22Rv1 (cell line): ENCODE measurements at regions not wholly inside any gene's neighbourhood (a gene's known extent, or its start where the extent isn't known, plus 50 kb on each side); places are given as distances from the start of the nearest gene placed in this dataset.
"Not testable (repeated sequence)": the region's sequence is repeated elsewhere in the genome, so short reads cannot be mapped to it uniquely, and the experiment has no call there.

Source experiments
- H3K27ac ChIP-seq: fragments of 450-650 bp; 2 replicates; pipeline ENCODE4 v1.5.1; 2017
- CTCF ChIP-seq: fragments of 450-650 bp; IDR thresholded peaks from 2 replicates; pipeline ENCODE4 v1.5.1; 2017; ENCODE audit warnings: mild to moderate bottlenecking
- ZFX ChIP-seq: fragments of 450-650 bp; IDR thresholded peaks from 2 replicates; pipeline ENCODE4 v1.6.1; 2017; ENCODE audit warnings: antibody characterized with exemption, borderline replicate concordance

GRCh38 chr10:109327266-109327665, 596.0 kb downstream of the XPNPEP1 start:
- no peak overlapping the region for H3K27ac ChIP-seq
- TF ChIP-seq CTCF, result no peak
- TF ChIP-seq ZFX, result no peak

- TF ChIP-seq ZFX (no peak), CTCF (no peak)
Observed at GRCh38 chr10:109324721-109325120, 598.6 kb downstream of the XPNPEP1 start.

GRCh38 chr10:109317746-109318366, 605.5 kb downstream of the XPNPEP1 start:
- no peak overlapping the region for H3K27ac ChIP-seq

More at GRCh38 chr10:109324721-109325120, 598.6 kb downstream of the XPNPEP1 start:
- no peak overlapping the region for H3K27ac ChIP-seq

GRCh38 chr10:109314016-109314415, 609.3 kb downstream of the XPNPEP1 start:
- not testable (repeated sequence) for H3K27ac ChIP-seq

More at GRCh38 chr10:109317746-109318366, 605.5 kb downstream of the XPNPEP1 start:
- no peak for TF ChIP-seq CTCF
- TF ChIP-seq ZFX, result no peak

- H3K27ac ChIP-seq, result not testable (repeated sequence)
Observed at GRCh38 chr10:109312555-109312954, 610.8 kb downstream of the XPNPEP1 start.

GRCh38 chr10:109308971-109309370, 614.3 kb downstream of the XPNPEP1 start:
- TF ChIP-seq CTCF (no peak), ZFX (no peak)

GRCh38 chr10:109307102-109307501, 616.2 kb downstream of the XPNPEP1 start:
- not testable (repeated sequence) for H3K27ac ChIP-seq

More at GRCh38 chr10:109308971-109309370, 614.3 kb downstream of the XPNPEP1 start:
- no peak overlapping the region for H3K27ac ChIP-seq

GRCh38 chr10:109306698-109307097, 616.6 kb downstream of the XPNPEP1 start:
- TF ChIP-seq CTCF (no peak), ZFX (no peak)
- H3K27ac ChIP-seq, result no peak overlapping the region

GRCh38 chr10:109287858-109288257, 635.5 kb downstream of the XPNPEP1 start:
- no peak for TF ChIP-seq CTCF
- no peak for TF ChIP-seq ZFX

More at GRCh38 chr10:109287858-109288257, 635.5 kb downstream of the XPNPEP1 start:
- H3K27ac ChIP-seq, result no peak overlapping the region
